ENCODE measurements at regions not wholly inside any gene's neighbourhood (a gene's known extent, or its start where the extent isn't known, plus 50 kb on each side); places are given as distances from the start of the nearest gene placed in this dataset.

GRCh38 chr6:122222761-122223160, 176.7 kb upstream of the HSF2 start:
- TF ChIP-seq CTCF (IDR thresholded peaks at IDR 0.05; ENCODE audit: low read depth, low read length) = no peak
- no peak for DNase-seq
- no peaks in the 10 kb centered on the region for H3K27me3 ChIP-seq (ENCODE audit: insufficient read depth, low read depth, severe bottlenecking)
- no peaks in the 10 kb centered on the region for H3K9me3 ChIP-seq (ENCODE audit: severe bottlenecking)
- no peak overlapping the region for H3K4me3 ChIP-seq (ENCODE audit: low read depth, low read length)
- no peaks in the 10 kb centered on the region for H3K36me3 ChIP-seq
- no peak overlapping the region for H3K27ac ChIP-seq

- no peak for TF ChIP-seq CTCF (IDR thresholded peaks at IDR 0.05; ENCODE audit: low read depth, low read length)
- no peak overlapping the region for H3K4me3 ChIP-seq (ENCODE audit: low read depth, low read length)
- no peak overlapping the region for H3K27ac ChIP-seq
- no peaks in the 10 kb centered on the region for H3K9me3 ChIP-seq (ENCODE audit: severe bottlenecking)
- H3K36me3 ChIP-seq = no peaks in the 10 kb centered on the region
- H3K27me3 ChIP-seq (ENCODE audit: insufficient read depth, low read depth, severe bottlenecking) = no peaks in the 10 kb centered on the region
- no peak for DNase-seq
Observed at GRCh38 chr6:122223251-122223650, 176.2 kb upstream of the HSF2 start.

- no peak overlapping the region for H3K27ac ChIP-seq
- no peaks in the 10 kb centered on the region for H3K9me3 ChIP-seq (ENCODE audit: severe bottlenecking)
- no peaks in the 10 kb centered on the region for H3K27me3 ChIP-seq (ENCODE audit: insufficient read depth, low read depth, severe bottlenecking)
- H3K4me3 ChIP-seq (ENCODE audit: low read depth, low read length) = no peak overlapping the region
- no peak for DNase-seq
- TF ChIP-seq CTCF (IDR thresholded peaks at IDR 0.05; ENCODE audit: low read depth, low read length) = no peak
- no peaks in the 10 kb centered on the region for H3K36me3 ChIP-seq
Observed at GRCh38 chr6:122238861-122239260, 160.6 kb upstream of the HSF2 start.

GRCh38 chr6:122246906-122247658, 152.4 kb upstream of the HSF2 start:
- no peak overlapping the region for H3K27ac ChIP-seq
- TF ChIP-seq CTCF (IDR thresholded peaks at IDR 0.05; ENCODE audit: low read depth, low read length) = no peak
- no peaks in the 10 kb centered on the region for H3K27me3 ChIP-seq (ENCODE audit: insufficient read depth, low read depth, severe bottlenecking)
- H3K9me3 ChIP-seq (ENCODE audit: severe bottlenecking) = no peaks in the 10 kb centered on the region
- H3K36me3 ChIP-seq = no peaks in the 10 kb centered on the region
- DNase-seq = no peak
- H3K4me3 ChIP-seq (ENCODE audit: low read depth, low read length) = no peak overlapping the region

GRCh38 chr6:122248001-122248669, 151.3 kb upstream of the HSF2 start:
- TF ChIP-seq CTCF (IDR thresholded peaks at IDR 0.05; ENCODE audit: low read depth, low read length) = no peak
- no peak overlapping the region for H3K27ac ChIP-seq

More at GRCh38 chr6:122248001-122248669, 151.3 kb upstream of the HSF2 start:
- H3K9me3 ChIP-seq (ENCODE audit: severe bottlenecking) = no peaks in the 10 kb centered on the region
- no peaks in the 10 kb centered on the region for H3K27me3 ChIP-seq (ENCODE audit: insufficient read depth, low read depth, severe bottlenecking)
- no peak overlapping the region for H3K4me3 ChIP-seq (ENCODE audit: low read depth, low read length)
- DNase-seq = no peak
- no peaks in the 10 kb centered on the region for H3K36me3 ChIP-seq

All from WERI-Rb-1 (cell line).